ENCODE measurements at regions not wholly inside any gene's neighbourhood (a gene's known extent, or its start where the extent isn't known, plus 50 kb on each side); places are given as distances from the start of the nearest gene placed in this dataset.

DNA sequence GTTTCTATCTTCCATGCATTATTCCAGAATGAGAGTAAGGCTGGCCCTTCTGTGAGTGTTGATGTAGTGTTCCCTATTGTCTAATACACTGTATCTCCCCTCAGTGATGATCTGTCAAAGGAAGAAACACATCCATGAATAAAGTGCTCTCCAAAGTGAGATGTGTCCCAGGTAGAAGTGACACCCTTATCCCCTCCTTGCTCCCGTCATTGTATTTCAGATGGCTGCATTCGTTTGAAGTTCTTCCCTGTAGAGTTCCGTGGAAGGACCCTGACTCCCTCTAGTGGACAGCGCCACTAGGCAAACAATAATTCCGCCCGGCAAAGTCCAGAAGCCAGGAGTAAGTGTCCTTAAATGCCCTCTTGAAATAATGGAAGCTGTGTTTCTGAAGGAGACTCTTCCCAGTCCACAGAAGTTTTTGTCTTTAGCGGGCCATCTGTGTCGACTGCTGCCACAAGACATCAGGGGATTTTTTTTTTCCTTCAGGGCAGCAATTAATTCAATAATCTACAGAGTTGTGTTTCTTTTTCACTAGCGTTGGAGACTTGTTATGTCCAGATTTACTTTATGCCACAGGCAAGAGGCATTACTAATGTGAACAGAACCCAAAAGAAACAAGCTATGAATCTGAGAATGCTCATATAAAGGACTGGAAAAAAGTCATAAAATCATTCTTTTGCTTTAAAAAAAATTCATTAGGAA lies 64.6 kb downstream of the THNSL1 start:
- ChIA-PET POLR2A (ENCODE audit: unreplicated experiment) (no interaction called here), CTCF (interaction anchor here (0.6 to 0.8 kb wide), 8 partner anchors 13 to 1635 kb away, joined by 3 to 11 read pairs (median 3); no protein-coding TSS in a partner anchor)
- no peaks in the 10 kb centered on the region for H3K36me3 ChIP-seq (ENCODE audit: low read depth, low read length)
- 0 out of 2 replicates have a peak, but pooled peaks cover 3% of the 10 kb centered on the region for H3K4me1 ChIP-seq (ENCODE audit: insufficient read depth, low read length)
- no peaks in the 10 kb centered on the region for H3K9me3 ChIP-seq (ENCODE audit: low read length)
- TF ChIP-seq EZH2 (IDR thresholded peaks at IDR 0.05; ENCODE audit: low read length, unreplicated experiment) (no peak), CTCF (conservative IDR thresholded peaks at IDR 0.05; ENCODE audit: low read depth, low read length) (peak; percentile 86)
- intact Hi-C loops (cut with micrococcal nuclease) = loop anchor here (1.0 to 10.0 kb wide), 3 partner anchors 55 to 436 kb away; no protein-coding TSS in a partner anchor
- no peak overlapping the region for H3K9ac ChIP-seq (ENCODE audit: low read length)
- no peaks in the 10 kb centered on the region for H4K20me1 ChIP-seq (ENCODE audit: low read length)
- H3K79me2 ChIP-seq (ENCODE audit: low read length) = no peaks in the 10 kb centered on the region
- BruUV-seq (replicated peaks) = no TSS peak
- H3K27ac ChIP-seq (ENCODE audit: low read length) = no peak overlapping the region
- ATAC-seq (peak; percentile 96), DNase-seq (peak; percentile 83)
- peak overlapping the region; percentile 67 for H2AFZ ChIP-seq (ENCODE audit: low read length)
- H3K27me3 ChIP-seq (ENCODE audit: low read length) = no peaks in the 10 kb centered on the region
- no peaks in the 10 kb centered on the region for H3F3A ChIP-seq (ENCODE audit: low read length, unreplicated experiment)
- no peak overlapping the region for H3K4me3 ChIP-seq (ENCODE audit: low read length)
- peak overlapping the region; percentile 32; the same call in 1 of the 2 replicates for H3K4me2 ChIP-seq (ENCODE audit: low read length)
- no peaks in the 10 kb centered on the region for H3K9me2 ChIP-seq (replicated peaks; ENCODE audit: low read length)

DNA sequence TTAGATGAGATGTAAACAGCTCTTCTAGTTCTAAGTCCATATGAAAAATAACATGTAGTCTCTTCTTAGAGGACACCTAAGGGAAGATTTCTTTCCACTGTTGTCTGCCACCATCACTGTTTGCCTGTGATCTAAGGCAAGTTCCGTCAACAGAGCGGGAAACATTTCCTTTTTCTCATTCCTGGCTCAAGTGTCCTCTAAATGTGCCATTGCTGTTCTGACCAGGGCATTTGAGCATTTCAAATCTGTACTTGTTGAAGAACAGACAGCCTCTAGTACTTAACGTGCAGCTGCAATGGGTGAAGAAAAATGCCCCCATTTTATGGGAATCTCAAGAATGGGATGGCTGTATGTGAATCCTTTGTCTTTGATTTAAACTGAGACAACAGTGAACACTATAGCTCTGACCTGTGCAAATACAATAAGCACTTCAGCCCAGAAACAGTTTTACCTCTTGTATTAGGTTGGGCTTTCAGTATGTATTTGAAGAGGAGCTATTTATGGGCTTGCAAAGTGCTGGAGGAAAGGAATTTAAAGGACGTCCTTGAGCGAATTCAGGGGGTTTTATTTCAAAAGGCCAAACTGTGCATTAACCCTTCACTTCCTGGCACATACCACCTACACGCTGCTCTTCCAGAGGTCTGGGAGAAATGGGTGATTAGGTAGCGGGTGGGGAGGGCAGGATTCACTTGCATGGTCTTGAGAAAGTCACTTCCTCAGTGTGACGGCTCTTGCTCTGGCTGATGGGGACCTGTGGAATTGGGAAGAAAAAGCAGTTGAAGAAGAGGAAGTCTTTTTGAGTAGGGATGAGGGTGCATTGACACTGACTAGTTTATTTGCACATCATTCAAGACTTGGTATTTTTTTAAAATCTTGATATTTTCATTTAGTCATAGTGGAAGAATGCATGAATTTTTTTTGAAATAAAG lies 66.1 kb downstream of the THNSL1 start:
- H3K9me3 ChIP-seq (ENCODE audit: low read length) = no peaks in the 10 kb centered on the region
- H3K79me2 ChIP-seq (ENCODE audit: low read length) = no peaks in the 10 kb centered on the region
- intact Hi-C loops (cut with micrococcal nuclease) = loop anchor here (5.0 to 10.0 kb wide), 2 partner anchors 355 to 438 kb away; no protein-coding TSS in a partner anchor
- H3K9ac ChIP-seq (ENCODE audit: low read length) = no peak overlapping the region
- no peaks in the 10 kb centered on the region for H3K36me3 ChIP-seq (ENCODE audit: low read depth, low read length)
- no TSS peak for BruUV-seq (replicated peaks)
- H2AFZ ChIP-seq (ENCODE audit: low read length) = no peak overlapping the region
- TF ChIP-seq EZH2 (IDR thresholded peaks at IDR 0.05; ENCODE audit: low read length, unreplicated experiment) (no peak), CTCF (conservative IDR thresholded peaks at IDR 0.05; ENCODE audit: low read depth, low read length) (no peak), EZH2phosphoT487 (IDR thresholded peaks at IDR 0.05; ENCODE audit: borderline replicate concordance, low read length) (no peak)
- ChIA-PET CTCF (interaction anchor here (0.6 kb wide), 1 partner anchor 566 kb away, joined by 3 read pairs; no protein-coding TSS in a partner anchor), POLR2A (ENCODE audit: unreplicated experiment) (interaction anchor here (0.6 kb wide), 1 partner anchor 473 kb away, joined by 4 read pairs; no protein-coding TSS in a partner anchor)
- no peaks in the 10 kb centered on the region for H4K20me1 ChIP-seq (ENCODE audit: low read length)
- no peaks in the 10 kb centered on the region for H3K9me2 ChIP-seq (replicated peaks; ENCODE audit: low read length)
- 0 out of 2 replicates have a peak, but pooled peaks cover 3% of the 10 kb centered on the region for H3K4me1 ChIP-seq (ENCODE audit: insufficient read depth, low read length)
- no peaks in the 10 kb centered on the region for H3K27me3 ChIP-seq (ENCODE audit: low read length)
- no peak overlapping the region for H3K27ac ChIP-seq (ENCODE audit: low read length)
- H3F3A ChIP-seq (ENCODE audit: low read length, unreplicated experiment) = no peaks in the 10 kb centered on the region
- no peak overlapping the region for H3K4me3 ChIP-seq (ENCODE audit: low read length)
- ATAC-seq = no peak
- H3K4me2 ChIP-seq (ENCODE audit: low read length) = no peak overlapping the region
- DNase-seq = no peak
